PC-3 (cell line): ENCODE measurements at regions not wholly inside any gene's neighbourhood (a gene's known extent, or its start where the extent isn't known, plus 50 kb on each side); places are given as distances from the start of the nearest gene placed in this dataset.

ENCODE experiments used
- ATAC-seq: fragments of 200-7000 bp; cut with Tn5 transposase; 2 replicates; pipeline ENCODE4 v1.9.1; 2020; ENCODE audit warnings: mild to moderate bottlenecking, moderate library complexity
- BruUV-seq: library from RNA; stranded (reverse); fragments of 400-500 nt; replicated peaks from 2 replicates; lab custom pipeline; 2021; lab: Mats Ljungman, UMichigan
- CTCF ChIA-PET: fragments of 300-600 bp; sonication (Branson Sonifier 250); formaldehyde crosslinking; loops from one replicate; lab custom pipeline; 2022; ENCODE audit warnings: antibody characterized with exemption; lab: Charles Lee
- POLR2A ChIA-PET: fragments of 300-600 bp; sonication (Branson Sonifier 250); formaldehyde crosslinking; loops from one replicate; lab custom pipeline; 2022; ENCODE audit warnings: antibody characterized with exemption; ENCODE audit not compliant: unreplicated experiment; lab: Charles Lee
- DNase-seq: peaks from one replicate; pipeline ENCODE4 v3.0.0-alpha.2; 2015
- H2AFZ ChIP-seq: fragments of 300-600 bp; sonication (generic); 2 replicates; pipeline ENCODE4 v1.6.0; 2016; ENCODE audit warnings: antibody characterized with exemption, low read length
- H3F3A ChIP-seq: fragments of 300-600 bp; sonication (generic); one replicate; pipeline ENCODE4 v1.6.0; 2017; ENCODE audit warnings: antibody characterized with exemption, low read length, control low read depth, mild to moderate bottlenecking; ENCODE audit not compliant: unreplicated experiment
- H3K27ac ChIP-seq: fragments of 300-600 bp; sonication (generic); 2 replicates; pipeline ENCODE4 v1.5.1; 2016; ENCODE audit warnings: mild to moderate bottlenecking, low read length
- H3K27me3 ChIP-seq: fragments of 300-600 bp; sonication (generic); 2 replicates; pipeline ENCODE4 v1.6.1; 2016; ENCODE audit warnings: low read length, mixed read lengths
- H3K36me3 ChIP-seq: fragments of 300-600 bp; sonication (generic); 2 replicates; pipeline ENCODE4 v1.6.1; 2016; ENCODE audit warnings: low read depth, mixed run types, low read length, mixed read lengths
- H3K4me1 ChIP-seq: fragments of 300-600 bp; sonication (generic); 2 replicates; pipeline ENCODE4 v1.5.1; 2016; ENCODE audit warnings: low read length; ENCODE audit not compliant: insufficient read depth
- H3K4me2 ChIP-seq: fragments of 300-600 bp; sonication (generic); 2 replicates; pipeline ENCODE4 v1.6.0; 2016; ENCODE audit warnings: low read length
- H3K4me3 ChIP-seq: fragments of 300-600 bp; sonication (generic); 2 replicates; pipeline ENCODE4 v1.5.1; 2016; ENCODE audit warnings: mild to moderate bottlenecking, low read length, mixed read lengths
- H3K79me2 ChIP-seq: fragments of 300-600 bp; sonication (generic); 2 replicates; pipeline ENCODE4 v1.6.1; 2017; ENCODE audit warnings: low read length, mixed read lengths
- H3K9ac ChIP-seq: fragments of 300-600 bp; sonication (generic); 2 replicates; pipeline ENCODE4 v1.6.0; 2016; ENCODE audit warnings: mild to moderate bottlenecking, low read length
- H3K9me2 ChIP-seq: fragments of 300-600 bp; sonication (generic); replicated peaks from 2 replicates; pipeline ENCODE4 v1.6.1; 2016; ENCODE audit warnings: mixed run types, low read length, mixed read lengths
- H3K9me3 ChIP-seq: fragments of 300-600 bp; sonication (generic); 2 replicates; pipeline ENCODE4 v1.6.1; 2016; ENCODE audit warnings: low read length, mixed read lengths
- H4K20me1 ChIP-seq: fragments of 300-600 bp; sonication (generic); 2 replicates; pipeline ENCODE4 v1.6.1; 2016; ENCODE audit warnings: low read length, mixed read lengths
- EZH2 ChIP-seq: fragments of 300-600 bp; sonication (generic); IDR thresholded peaks from one replicate; pipeline ENCODE4 v1.6.1; 2017; ENCODE audit warnings: antibody characterized with exemption, mild to moderate bottlenecking, low read length; ENCODE audit not compliant: unreplicated experiment
- EZH2phosphoT487 ChIP-seq: fragments of 300-600 bp; sonication (generic); IDR thresholded peaks from 2 replicates; pipeline ENCODE4 v1.6.1; 2018; ENCODE audit warnings: mild to moderate bottlenecking, antibody characterized with exemption, low read length, borderline replicate concordance
- intact Hi-C: fragments of 100-400 bp; cut with micrococcal nuclease; formaldehyde crosslinking; loops from 2 replicates; pipeline ENCODE4 v1.9.0; 2023
- TF ChIP-seq, protein P1 (sequence below): fragments of 300-600 bp; sonication (generic); conservative IDR thresholded peaks from 2 replicates; pipeline ENCODE4 v1.5.1; 2017; ENCODE audit warnings: antibody characterized with exemption, low read depth, mild to moderate bottlenecking, low read length

DNA sequence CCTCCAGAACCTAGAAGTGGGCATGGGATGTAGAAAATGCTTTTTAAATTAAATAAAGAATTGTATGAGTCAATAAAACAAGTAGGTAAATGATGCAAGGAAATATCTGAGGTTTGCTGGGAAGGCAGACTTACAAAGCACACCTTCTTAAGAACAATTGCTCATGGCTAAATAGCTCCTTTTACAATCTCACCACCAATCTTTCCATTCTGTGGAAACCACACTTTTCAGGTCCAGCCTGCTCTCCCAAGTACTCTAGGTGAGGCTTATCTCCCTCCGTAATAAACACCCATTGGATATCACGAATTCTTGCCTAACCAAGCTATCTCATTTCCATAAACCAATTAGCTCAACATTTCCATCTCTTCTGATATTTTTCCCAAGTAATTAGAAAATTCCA, 91.5 kb upstream of the SLC8A1 start:
- Histone ChIP-seq H3K9me2 (no peaks in the 10 kb centered on the region; the same call in 1 of the 2 replicates), H3K4me2 (no peak overlapping the region), H3K27me3 (no peaks in the 10 kb centered on the region), H3K79me2 (no peaks in the 10 kb centered on the region), H3K9ac (no peak overlapping the region), H3K4me3 (no peak overlapping the region), H3K36me3 (no peaks in the 10 kb centered on the region), H3K27ac (no peak overlapping the region), H3F3A (no peaks in the 10 kb centered on the region), H3K4me1 (no peaks in the 10 kb centered on the region), H4K20me1 (no peaks in the 10 kb centered on the region), H2AFZ (no peak overlapping the region), H3K9me3 (no peaks in the 10 kb centered on the region)
- DNase-seq (no peak), ATAC-seq (no peak)
- CTCF ChIA-PET, result interaction anchor here (0.6 kb wide), 1 partner anchor 38 kb away, joined by 9 read pairs; no protein-coding TSS in a partner anchor
- intact Hi-C loops, result no loop called here
- TF ChIP-seq EZH2, result no peak
- TF ChIP-seq, protein P1, sequence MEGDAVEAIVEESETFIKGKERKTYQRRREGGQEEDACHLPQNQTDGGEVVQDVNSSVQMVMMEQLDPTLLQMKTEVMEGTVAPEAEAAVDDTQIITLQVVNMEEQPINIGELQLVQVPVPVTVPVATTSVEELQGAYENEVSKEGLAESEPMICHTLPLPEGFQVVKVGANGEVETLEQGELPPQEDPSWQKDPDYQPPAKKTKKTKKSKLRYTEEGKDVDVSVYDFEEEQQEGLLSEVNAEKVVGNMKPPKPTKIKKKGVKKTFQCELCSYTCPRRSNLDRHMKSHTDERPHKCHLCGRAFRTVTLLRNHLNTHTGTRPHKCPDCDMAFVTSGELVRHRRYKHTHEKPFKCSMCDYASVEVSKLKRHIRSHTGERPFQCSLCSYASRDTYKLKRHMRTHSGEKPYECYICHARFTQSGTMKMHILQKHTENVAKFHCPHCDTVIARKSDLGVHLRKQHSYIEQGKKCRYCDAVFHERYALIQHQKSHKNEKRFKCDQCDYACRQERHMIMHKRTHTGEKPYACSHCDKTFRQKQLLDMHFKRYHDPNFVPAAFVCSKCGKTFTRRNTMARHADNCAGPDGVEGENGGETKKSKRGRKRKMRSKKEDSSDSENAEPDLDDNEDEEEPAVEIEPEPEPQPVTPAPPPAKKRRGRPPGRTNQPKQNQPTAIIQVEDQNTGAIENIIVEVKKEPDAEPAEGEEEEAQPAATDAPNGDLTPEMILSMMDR, result no peak
- no peak for TF ChIP-seq EZH2phosphoT487
- no TSS peak for BruUV-seq
- POLR2A ChIA-PET, result interaction anchor here (0.6 kb wide), 1 partner anchor 219 kb away, joined by 3 read pairs; no protein-coding TSS in a partner anchor

DNA sequence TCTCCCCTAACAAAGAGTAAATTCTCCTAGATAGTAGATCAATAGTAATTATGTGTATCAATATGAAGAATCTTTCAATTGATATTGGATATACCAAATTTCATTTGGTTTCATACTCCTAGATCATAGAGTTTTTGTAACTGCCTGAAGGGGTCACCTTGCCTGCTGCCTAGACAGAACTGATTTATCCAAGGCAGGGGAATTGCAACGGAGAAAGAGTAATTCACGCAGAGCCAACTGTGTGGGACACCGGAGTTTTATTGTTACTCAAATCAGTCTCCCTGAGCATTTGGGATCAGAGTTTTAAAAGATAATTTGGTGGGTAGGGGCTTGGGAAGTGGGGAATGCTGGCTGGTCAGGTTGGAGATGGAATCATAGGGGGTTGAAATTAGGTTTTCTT, 92.2 kb upstream of the SLC8A1 start:
- Histone ChIP-seq H3K4me2 (no peak overlapping the region), H3F3A (no peaks in the 10 kb centered on the region), H4K20me1 (no peaks in the 10 kb centered on the region), H3K79me2 (no peaks in the 10 kb centered on the region), H3K27me3 (no peaks in the 10 kb centered on the region), H3K4me3 (no peak overlapping the region), H3K9me3 (no peaks in the 10 kb centered on the region), H3K27ac (no peak overlapping the region), H2AFZ (no peak overlapping the region), H3K9me2 (no peaks in the 10 kb centered on the region; the same call in 1 of the 2 replicates), H3K36me3 (no peaks in the 10 kb centered on the region), H3K4me1 (no peaks in the 10 kb centered on the region), H3K9ac (no peak overlapping the region)
- BruUV-seq, result no TSS peak
- TF ChIP-seq, protein P1, result no peak
- TF ChIP-seq EZH2phosphoT487 (no peak), EZH2 (no peak)
- ATAC-seq (no peak), DNase-seq (no peak)
- ChIA-PET CTCF (no interaction called here), POLR2A (no interaction called here)
- intact Hi-C loops, result no loop called here

DNA sequence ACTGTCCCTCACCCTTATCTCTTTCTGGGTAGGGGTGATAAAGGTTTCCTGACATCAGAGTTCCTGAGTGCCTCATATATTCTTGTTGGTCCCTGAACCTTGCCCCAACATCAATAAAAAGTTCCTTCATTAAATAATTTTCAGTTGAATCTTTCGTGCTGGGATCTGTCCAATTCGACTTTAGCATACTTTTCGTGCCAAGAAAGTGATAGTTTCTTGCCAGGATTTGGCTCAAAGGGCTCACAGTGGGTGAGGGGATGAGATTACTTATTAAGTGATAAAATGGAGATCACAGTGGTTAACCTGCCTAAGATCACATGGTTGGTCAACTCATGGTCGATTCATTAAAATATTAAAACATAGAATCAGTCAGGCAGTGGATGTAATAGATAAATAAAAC, 93.8 kb upstream of the SLC8A1 start:
- intact Hi-C loops, result no loop called here
- Histone ChIP-seq H3K4me3 (no peak overlapping the region), H4K20me1 (no peaks in the 10 kb centered on the region), H3K9me2 (no peaks in the 10 kb centered on the region; the same call in 1 of the 2 replicates), H2AFZ (no peak overlapping the region), H3K36me3 (no peaks in the 10 kb centered on the region), H3K9ac (no peak overlapping the region), H3K79me2 (no peaks in the 10 kb centered on the region), H3K4me1 (no peaks in the 10 kb centered on the region), H3K27ac (no peak overlapping the region), H3K4me2 (no peak overlapping the region), H3F3A (no peaks in the 10 kb centered on the region), H3K27me3 (no peaks in the 10 kb centered on the region), H3K9me3 (no peaks in the 10 kb centered on the region)
- no peak for DNase-seq
- no TSS peak for BruUV-seq
- ATAC-seq, result no peak
- TF ChIP-seq, protein P1, result no peak
- TF ChIP-seq EZH2 (no peak), EZH2phosphoT487 (no peak)
- POLR2A ChIA-PET, result no interaction called here
- CTCF ChIA-PET, result no interaction called here
